GM06990 (cell line): ENCODE measurements at regions not wholly inside any gene's neighbourhood (a gene's known extent, or its start where the extent isn't known, plus 50 kb on each side); places are given as distances from the start of the nearest gene placed in this dataset.

Source experiments
- DNase-seq: peaks from one replicate; pipeline ENCODE4 v3.0.0-alpha.2; 2011; ENCODE audit not compliant: insufficient read length; ENCODE audit errors: extremely low read depth
- H3K27me3 ChIP-seq: replicated peaks from 2 replicates; pipeline ENCODE4 v1.6.0; 2011; ENCODE audit warnings: low read length; ENCODE audit not compliant: control insufficient read depth, insufficient read depth
- H3K36me3 ChIP-seq: 2 replicates; pipeline ENCODE4 v1.5.1; 2011; ENCODE audit warnings: low read length; ENCODE audit not compliant: control insufficient read depth, insufficient read depth
- H3K4me3 ChIP-seq: replicated peaks from 2 replicates; pipeline ENCODE4 v1.5.1; 2011; ENCODE audit warnings: low read depth, mild to moderate bottlenecking, control low read depth, low read length
- CTCF ChIP-seq: IDR thresholded peaks from 2 replicates; pipeline ENCODE4 v1.5.1; 2011; ENCODE audit warnings: low read length, control low read depth, mild to moderate bottlenecking, inconsistent platforms; ENCODE audit not compliant: insufficient read depth, poor library complexity, severe bottlenecking

GRCh38 chr7:156145996-156146395, 333.7 kb upstream of the SHH start:
- DNase-seq: no peak
- no peak for TF ChIP-seq CTCF
- Histone ChIP-seq H3K27me3 (no peaks in the 10 kb centered on the region), H3K36me3 (no peaks in the 10 kb centered on the region), H3K4me3 (no peak overlapping the region)

GRCh38 chr7:156145184-156145583, 332.9 kb upstream of the SHH start:
- no peaks in the 10 kb centered on the region for H3K27me3 ChIP-seq
- DNase-seq: no peak
- TF ChIP-seq CTCF: no peak
- no peak overlapping the region for H3K4me3 ChIP-seq
- H3K36me3 ChIP-seq: no peaks in the 10 kb centered on the region

- DNase-seq: no peak
- Histone ChIP-seq H3K36me3 (no peaks in the 10 kb centered on the region), H3K4me3 (no peak overlapping the region), H3K27me3 (no peaks in the 10 kb centered on the region)
- no peak for TF ChIP-seq CTCF
Observed at GRCh38 chr7:156143683-156144082, 331.4 kb upstream of the SHH start.

GRCh38 chr7:156143158-156143557, 330.9 kb upstream of the SHH start:
- Histone ChIP-seq H3K4me3 (no peak overlapping the region), H3K27me3 (no peaks in the 10 kb centered on the region), H3K36me3 (no peaks in the 10 kb centered on the region)
- no peak for DNase-seq
- no peak for TF ChIP-seq CTCF

- TF ChIP-seq CTCF: no peak
- Histone ChIP-seq H3K36me3 (no peaks in the 10 kb centered on the region), H3K4me3 (no peak overlapping the region), H3K27me3 (no peaks in the 10 kb centered on the region)
- no peak for DNase-seq
Observed at GRCh38 chr7:156141941-156142340, 329.7 kb upstream of the SHH start.

- Histone ChIP-seq H3K4me3 (no peak overlapping the region), H3K27me3 (no peaks in the 10 kb centered on the region), H3K36me3 (no peaks in the 10 kb centered on the region)
- no peak for DNase-seq
- TF ChIP-seq CTCF: no peak
Observed at GRCh38 chr7:156140896-156141295, 328.6 kb upstream of the SHH start.
